HG03135 (cell line): ENCODE measurements at regions not wholly inside any gene's neighbourhood (a gene's known extent, or its start where the extent isn't known, plus 50 kb on each side); places are given as distances from the start of the nearest gene placed in this dataset.

Experiments used
- ATAC-seq: cut with Tn5 transposase; IDR thresholded peaks from one replicate; pipeline ENCODE4 v1.9.1; 2021; ENCODE audit warnings: mild to moderate bottlenecking, moderate library complexity; ENCODE audit not compliant: unreplicated experiment

GRCh38 chr1:198861636-198862035 is 222.8 kb downstream of the PTPRC start:
- no peak for ATAC-seq

GRCh38 chr1:198864695-198865094 is 225.9 kb downstream of the PTPRC start:
- no peak for ATAC-seq

GRCh38 chr1:198865319-198865718 is 226.5 kb downstream of the PTPRC start:
- ATAC-seq = no peak

GRCh38 chr1:198867182-198867581 is 228.3 kb downstream of the PTPRC start:
- ATAC-seq = no peak

GRCh38 chr1:198873696-198874230 is 234.9 kb downstream of the PTPRC start:
- ATAC-seq = no peak

GRCh38 chr1:198876371-198876871 is 237.6 kb downstream of the PTPRC start:
- no peak for ATAC-seq

GRCh38 chr1:198878566-198878965 is 239.7 kb downstream of the PTPRC start:
- no peak for ATAC-seq

GRCh38 chr1:198879711-198880306 is 241.0 kb downstream of the PTPRC start:
- ATAC-seq = no peak

- ATAC-seq = no peak
Observed at GRCh38 chr1:198880397-198880796, 241.6 kb downstream of the PTPRC start.

GRCh38 chr1:198880818-198881597 is 242.2 kb downstream of the PTPRC start:
- ATAC-seq = no peak

- ATAC-seq = no peak
Observed at GRCh38 chr1:198883184-198883583, 244.3 kb downstream of the PTPRC start.

- no peak for ATAC-seq
Observed at GRCh38 chr1:198887866-198888265, 249.0 kb downstream of the PTPRC start.

- ATAC-seq = no peak
Observed at GRCh38 chr1:198888379-198888943, 249.6 kb downstream of the PTPRC start.

- no peak for ATAC-seq
Observed at GRCh38 chr1:198889101-198889500, 250.3 kb downstream of the PTPRC start.

- ATAC-seq = no peak
Observed at GRCh38 chr1:198889749-198890148, 250.9 kb downstream of the PTPRC start.

GRCh38 chr1:198890214-198890930 is 251.5 kb downstream of the PTPRC start:
- ATAC-seq = no peak

- no peak for ATAC-seq
Observed at GRCh38 chr1:198892065-198892464, 253.2 kb downstream of the PTPRC start.

GRCh38 chr1:198893141-198893540 is 254.3 kb downstream of the PTPRC start:
- no peak for ATAC-seq

- no peak for ATAC-seq
Observed at GRCh38 chr1:198893763-198894444, 255.1 kb downstream of the PTPRC start.

GRCh38 chr1:198901266-198901665 is 262.4 kb downstream of the PTPRC start:
- no peak for ATAC-seq

- no peak for ATAC-seq
Observed at GRCh38 chr1:198902655-198903054, 263.8 kb downstream of the PTPRC start.
